ENCODE measurements at regions not wholly inside any gene's neighbourhood (a gene's known extent, or its start where the extent isn't known, plus 50 kb on each side); places are given as distances from the start of the nearest gene placed in this dataset.

- DNase-seq (ENCODE audit: low spot score): no peak
These were observed 656.7 kb downstream of the SLC16A7 start for GRCh38 chr12:60252359-60253096.

GRCh38 chr12:60255044-60255443 is 659.2 kb downstream of the SLC16A7 start:
- no peak for DNase-seq (ENCODE audit: low spot score)

GRCh38 chr12:60257063-60257462 is 661.2 kb downstream of the SLC16A7 start:
- DNase-seq (ENCODE audit: low spot score): no peak

- no peak for DNase-seq (ENCODE audit: low spot score)
These were observed 663.4 kb downstream of the SLC16A7 start for GRCh38 chr12:60259225-60259624.

- no peak for DNase-seq (ENCODE audit: low spot score)
These were observed 666.5 kb downstream of the SLC16A7 start for GRCh38 chr12:60262378-60262777.

GRCh38 chr12:60263161-60263560 is 667.3 kb downstream of the SLC16A7 start:
- no peak for DNase-seq (ENCODE audit: low spot score)

GRCh38 chr12:60263836-60264493 is 668.1 kb downstream of the SLC16A7 start:
- DNase-seq (ENCODE audit: low spot score): no peak

- no peak for DNase-seq (ENCODE audit: low spot score)
These were observed 669.9 kb downstream of the SLC16A7 start for GRCh38 chr12:60265741-60266140.

- DNase-seq (ENCODE audit: low spot score): no peak
These were observed 670.6 kb downstream of the SLC16A7 start for GRCh38 chr12:60266381-60266852.

GRCh38 chr12:60269611-60270269 is 673.9 kb downstream of the SLC16A7 start:
- DNase-seq (ENCODE audit: low spot score): no peak

- no peak for DNase-seq (ENCODE audit: low spot score)
These were observed 676.0 kb downstream of the SLC16A7 start for GRCh38 chr12:60271816-60272215.

GRCh38 chr12:60278209-60278608 is 682.4 kb downstream of the SLC16A7 start:
- no peak for DNase-seq (ENCODE audit: low spot score)

- no peak for DNase-seq (ENCODE audit: low spot score)
These were observed 683.4 kb downstream of the SLC16A7 start for GRCh38 chr12:60279221-60279620.

- no peak for DNase-seq (ENCODE audit: low spot score)
These were observed 685.7 kb downstream of the SLC16A7 start for GRCh38 chr12:60281522-60281921.

GRCh38 chr12:60290532-60290931 is 694.7 kb downstream of the SLC16A7 start:
- no peak for DNase-seq (ENCODE audit: low spot score)

- no peak for DNase-seq (ENCODE audit: low spot score)
These were observed 712.6 kb downstream of the SLC16A7 start for GRCh38 chr12:60308366-60308991.

GRCh38 chr12:60311940-60312339 is 716.1 kb downstream of the SLC16A7 start:
- no peak for DNase-seq (ENCODE audit: low spot score)

GRCh38 chr12:60317361-60317760 is 721.5 kb downstream of the SLC16A7 start:
- no peak for DNase-seq (ENCODE audit: low spot score)

- no peak for DNase-seq (ENCODE audit: low spot score)
These were observed 728.9 kb downstream of the SLC16A7 start for GRCh38 chr12:60324746-60325145.

GRCh38 chr12:60333461-60333860 is 737.6 kb downstream of the SLC16A7 start:
- DNase-seq (ENCODE audit: low spot score): no peak

- DNase-seq (ENCODE audit: low spot score): no peak
These were observed 739.9 kb downstream of the SLC16A7 start for GRCh38 chr12:60335745-60336144.

GRCh38 chr12:60337839-60338549 is 742.2 kb downstream of the SLC16A7 start:
- no peak for DNase-seq (ENCODE audit: low spot score)

Measured in Ammon's horn (tissue), 1 donor.